Astrocyte (in vitro differentiated cells and primary cell): ENCODE measurements at regions not wholly inside any gene's neighbourhood (a gene's known extent, or its start where the extent isn't known, plus 50 kb on each side); places are given as distances from the start of the nearest gene placed in this dataset.

Source experiments
- CTCF ChIP-seq: IDR thresholded peaks from 2 replicates; pipeline ENCODE4 v1.5.1; 2011; ENCODE audit warnings: low read depth, mild to moderate bottlenecking, inconsistent platforms, low read length, moderate library complexity; ENCODE audit not compliant: insufficient read depth
- EZH2 ChIP-seq: IDR thresholded peaks from 2 replicates; pipeline ENCODE4 v1.6.1; 2012; ENCODE audit warnings: mild to moderate bottlenecking, low read length, inconsistent platforms; ENCODE audit not compliant: insufficient read depth

- TF ChIP-seq CTCF = no peak
- no peak for TF ChIP-seq EZH2
These were observed 61.1 kb upstream of the DMRTB1 start for GRCh38 chr1:53398091-53398490.
